ENCODE measurements at regions not wholly inside any gene's neighbourhood (a gene's known extent, or its start where the extent isn't known, plus 50 kb on each side); places are given as distances from the start of the nearest gene placed in this dataset.

DNA sequence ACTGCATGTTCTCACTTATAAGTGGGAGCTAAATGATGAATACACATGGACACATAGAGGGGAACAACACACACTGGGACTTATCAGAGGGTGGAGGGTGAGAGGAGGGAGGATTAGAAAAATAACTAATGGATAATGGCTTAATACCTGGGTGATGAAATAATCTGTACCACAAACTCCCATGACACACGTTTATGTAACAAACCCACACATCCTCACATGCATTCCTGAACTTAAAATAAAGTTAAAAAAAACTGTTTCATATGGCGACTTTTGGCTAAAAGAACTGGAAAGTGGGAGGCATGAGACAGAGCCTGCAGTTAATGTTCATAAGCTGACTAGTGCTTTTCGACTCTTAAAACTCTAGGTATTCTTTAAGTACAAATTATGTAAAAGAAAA, 98.9 kb upstream of the NPFFR2 start:
- DNase-seq (ENCODE audit: low read depth), result peak; percentile 41

GRCh38 chr4:71938776-71939175, 93.0 kb upstream of the NPFFR2 start:
- DNase-seq (ENCODE audit: low read depth), result no peak

DNA sequence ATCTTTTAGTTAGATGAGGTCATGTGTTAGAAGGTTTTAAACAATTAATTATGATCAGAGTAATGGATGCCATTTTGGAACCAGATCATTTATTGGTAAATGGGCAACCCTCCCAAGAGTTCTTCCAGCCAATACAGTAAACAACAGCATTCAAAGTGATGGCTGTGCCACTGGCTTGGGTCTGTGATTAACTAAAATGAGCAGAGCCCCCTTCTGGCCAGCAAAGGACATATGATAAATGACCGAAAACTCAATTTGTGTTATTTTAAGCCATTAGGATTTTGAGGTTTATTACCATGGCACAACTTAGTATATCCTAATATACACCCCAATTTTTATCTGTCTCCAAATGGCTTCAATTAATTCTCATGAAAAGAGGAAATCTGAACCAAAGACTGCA, 90.8 kb upstream of the NPFFR2 start:
- peak; percentile 39 for DNase-seq (ENCODE audit: low read depth)

DNA sequence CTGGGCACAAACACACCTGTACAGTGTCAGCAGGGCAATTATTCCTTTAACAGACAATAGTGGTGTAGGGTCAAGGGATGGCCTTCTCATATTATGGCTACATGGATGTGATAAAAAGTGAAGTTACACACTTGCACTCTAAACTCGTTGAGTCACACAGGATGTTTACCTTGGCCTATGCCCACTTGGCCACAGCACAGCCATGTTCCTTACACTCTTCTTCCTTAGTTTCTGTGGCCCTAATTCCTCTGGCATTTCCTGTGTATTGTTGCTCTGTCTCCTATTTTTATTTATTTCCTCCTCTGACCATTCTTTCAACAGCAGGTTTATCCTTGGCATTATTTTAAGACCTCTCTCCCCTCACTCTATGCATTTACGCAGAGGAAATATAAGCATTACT, 86.8 kb upstream of the NPFFR2 start:
- DNase-seq (ENCODE audit: low read depth), result peak; percentile 6

DNA sequence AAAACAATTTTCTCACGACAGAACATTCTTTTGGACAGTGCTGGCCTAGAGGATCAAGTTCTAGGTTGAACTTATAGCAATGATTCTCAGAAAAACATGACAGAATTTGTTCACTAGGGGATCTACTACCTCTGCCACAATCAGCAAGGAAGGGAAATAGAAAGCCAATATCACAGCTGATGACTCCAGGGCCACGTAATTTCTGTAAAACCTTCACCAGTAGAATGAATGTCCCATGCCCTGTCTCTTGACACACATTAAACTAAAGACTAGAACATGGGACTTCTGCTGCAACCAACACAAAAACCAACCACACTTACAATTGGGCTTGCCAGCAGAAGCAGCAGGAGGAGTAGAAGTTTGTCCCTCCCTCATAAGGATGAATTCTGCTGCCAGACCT, 86.0 kb upstream of the NPFFR2 start:
- DNase-seq (ENCODE audit: low read depth), result no peak

- DNase-seq (ENCODE audit: low read depth), result no peak
Measured at GRCh38 chr4:71958978-71959377, 72.8 kb upstream of the NPFFR2 start.

DNA sequence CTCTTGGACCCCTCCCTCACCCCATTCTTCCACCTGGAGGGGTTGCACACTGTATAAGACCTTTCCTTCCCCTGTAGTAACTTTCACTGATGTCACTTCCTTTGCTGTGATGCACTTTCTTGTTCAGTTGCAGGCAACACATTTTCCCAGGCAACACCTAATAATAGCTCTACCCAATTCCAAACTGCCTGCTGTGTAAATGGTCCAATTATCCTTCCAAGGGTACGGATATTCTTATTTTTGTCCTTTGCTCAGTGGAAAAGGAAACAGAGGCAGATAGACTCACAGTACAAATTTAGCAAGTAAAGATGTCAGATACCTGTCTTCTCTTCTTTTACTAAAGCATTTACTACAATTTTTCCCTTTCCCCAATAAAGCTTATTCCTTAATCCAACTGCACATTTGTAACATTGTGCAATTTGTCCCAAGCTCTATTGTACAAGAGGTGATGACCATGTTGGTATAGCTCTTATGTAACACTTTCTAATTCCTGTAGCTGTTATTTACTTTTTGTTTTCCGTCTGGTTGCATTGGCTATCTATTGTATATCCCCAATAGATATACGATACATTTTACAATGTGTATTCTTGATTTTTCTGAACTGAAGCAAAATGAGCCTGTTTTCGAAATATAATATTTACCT, 69.1 kb upstream of the NPFFR2 start:
- DNase-seq (ENCODE audit: low read depth), result no peak

GRCh38 chr4:71974681-71975080, 57.1 kb upstream of the NPFFR2 start:
- peak; percentile 91 for DNase-seq (ENCODE audit: low read depth)

DNA sequence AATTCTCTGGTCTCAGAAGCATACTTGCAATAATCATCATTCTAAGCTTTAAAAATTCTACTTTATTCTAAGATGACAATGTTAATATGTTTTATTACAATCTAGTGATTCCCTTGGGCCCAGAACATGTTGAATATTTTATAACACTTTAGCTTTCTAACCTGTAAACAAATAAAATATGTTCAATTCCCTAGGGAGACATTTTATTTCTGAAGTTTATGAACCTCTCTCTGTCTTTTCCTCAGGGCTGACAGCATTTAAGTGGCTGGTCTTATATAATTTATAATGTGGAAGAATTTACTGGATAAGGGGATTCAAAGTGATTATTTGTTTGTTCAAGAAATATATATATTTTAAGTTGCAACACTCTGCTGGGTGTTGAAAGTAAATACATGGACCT, 55.3 kb upstream of the NPFFR2 start:
- no peak for DNase-seq (ENCODE audit: low read depth)

GRCh38 chr4:71978210-71978835, 53.5 kb upstream of the NPFFR2 start:
- no peak for DNase-seq (ENCODE audit: low read depth)

DNA sequence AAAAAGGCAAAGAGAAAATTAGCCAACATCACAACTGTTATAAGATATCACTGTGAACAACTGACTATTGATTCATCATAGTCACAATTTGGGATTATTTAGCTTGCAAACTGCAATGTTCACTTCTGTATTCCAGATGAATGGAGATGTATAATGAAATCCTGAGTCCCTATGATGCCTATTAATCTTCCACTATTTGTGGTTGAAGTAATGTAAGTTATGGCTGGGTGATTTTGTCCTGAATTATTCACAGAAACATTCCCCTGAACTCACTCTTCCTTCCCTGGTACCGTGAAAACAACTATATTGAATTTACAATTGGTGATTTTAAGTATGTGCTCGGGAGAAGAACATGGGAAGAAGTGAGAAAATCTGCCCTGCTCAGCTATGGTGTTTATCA, 50.8 kb upstream of the NPFFR2 start:
- DNase-seq (ENCODE audit: low read depth), result no peak
